ENCODE measurements at regions not wholly inside any gene's neighbourhood (a gene's known extent, or its start where the extent isn't known, plus 50 kb on each side); places are given as distances from the start of the nearest gene placed in this dataset.

- Histone ChIP-seq H3K4me2 (ENCODE audit: low read length) (no peak overlapping the region), H3K27ac (ENCODE audit: low read depth, low read length) (no peak overlapping the region), H3K79me2 (ENCODE audit: insufficient read depth, low read length) (no peaks in the 10 kb centered on the region), H4K20me1 (ENCODE audit: insufficient read depth) (no peaks in the 10 kb centered on the region), H3K36me3 (ENCODE audit: control insufficient read depth in 1 of 2, insufficient read depth in 2 of 2, low read length in 2 of 2) (no peaks in the 10 kb centered on the region), H3K9ac (ENCODE audit: low read length) (no peak overlapping the region), H3K27me3 (ENCODE audit: insufficient read depth, low read length) (no peaks in the 10 kb centered on the region), H2AFZ (ENCODE audit: low read depth, low read length, poor library complexity, severe bottlenecking) (no peak overlapping the region), H3K9me3 (ENCODE audit: control insufficient read depth in 1 of 2, insufficient read depth in 1 of 2, low read depth in 1 of 2, low read length in 2 of 2) (no peaks in the 10 kb centered on the region), H3K4me3 (replicated peaks in 1 of 2; ENCODE audit: low read depth in 1 of 2, low read length in 2 of 2) (no peak overlapping the region), H3K4me1 (ENCODE audit: control insufficient read depth in 1 of 2, insufficient read depth in 2 of 2, low read length in 2 of 2) (no peaks in the 10 kb centered on the region), H3K9me2 (ENCODE audit: insufficient read depth) (no peaks in the 10 kb centered on the region)
- CTCF ChIA-PET = no interaction called here
- no TSS peak for BruUV-seq (replicated peaks)
- POLR2A ChIA-PET = no interaction called here
- TF ChIP-seq ZBTB33 (IDR thresholded peaks at IDR 0.05; ENCODE audit: extremely low read depth, insufficient replicate concordance, low read length) = no peak
- no peak for TF ChIP-seq CBX3 (IDR thresholded peaks at IDR 0.05; ENCODE audit: low read depth)
- no peak for TF ChIP-seq EZH2phosphoT487 (IDR thresholded peaks at IDR 0.05; ENCODE audit: borderline replicate concordance)
- TF ChIP-seq FOSL1 (IDR thresholded peaks at IDR 0.05; ENCODE audit: low read depth) = no peak
- TF ChIP-seq ELF1 (IDR thresholded peaks at IDR 0.05; ENCODE audit: borderline replicate concordance, low read depth) = no peak
- no peak for TF ChIP-seq EZH2 (IDR thresholded peaks at IDR 0.05)
- no peak for TF ChIP-seq SIN3A (IDR thresholded peaks at IDR 0.05; ENCODE audit: low read depth)
- no peak for TF ChIP-seq ATF3 (IDR thresholded peaks at IDR 0.05)
- TF ChIP-seq POLR2A (IDR thresholded peaks at IDR 0.05; ENCODE audit: borderline replicate concordance, extremely low read depth, insufficient read depth, insufficient read length) = no peak
- no peak for TF ChIP-seq YY1 (IDR thresholded peaks at IDR 0.05; ENCODE audit: extremely low read depth, insufficient replicate concordance, low read depth, low read length)
- RAD21 ChIA-PET (ENCODE audit: low non-redundant PET in 1 of 2, low total read pairs in 2 of 2, uncharacterized antibody in 2 of 2, unreplicated experiment in 2 of 2) = no interaction called here
- intact Hi-C loops (cut with micrococcal nuclease) = no loop called here
- ATAC-seq (no peak), DNase-seq (ENCODE audit: low read depth, low spot score) (no peak)
Observed at GRCh38 chr5:67462147-67462546, 265.5 kb upstream of the CD180 start.
